ENCODE measurements at regions not wholly inside any gene's neighbourhood (a gene's known extent, or its start where the extent isn't known, plus 50 kb on each side); places are given as distances from the start of the nearest gene placed in this dataset.

- POLR2A ChIA-PET, result no interaction called here
- no peak overlapping the region for H3K27ac Mint-ChIP-seq
Observed at GRCh38 chr5:103435136-103435889, 127.3 kb downstream of the NUDT12 start.

GRCh38 chr5:103434057-103434456, 128.5 kb downstream of the NUDT12 start:
- ATAC-seq (no peak), DNase-seq (no peak)
- Mint-ChIP-seq H3K27me3 (peaks cover 0 to 4% (median 1%) of the 10 kb centered on the region in 5 donors), H3K4me3 (no peak overlapping the region), H3K9me3 (peaks cover 2 to 20% (median 7%) of the 10 kb centered on the region in 9 donors), H3K27ac (no peak overlapping the region), H3K36me3 (no peaks in the 10 kb centered on the region), H3K4me1 (no peaks in the 10 kb centered on the region)
- POLR2A ChIA-PET, result no interaction called here

More at GRCh38 chr5:103435136-103435889, 127.3 kb downstream of the NUDT12 start:
- H3K4me1 Mint-ChIP-seq, result no peaks in the 10 kb centered on the region
- peaks cover 8 to 32% (median 16%) of the 10 kb centered on the region in 9 donors for H3K9me3 Mint-ChIP-seq
- H3K36me3 Mint-ChIP-seq, result peaks cover 0 to 8% (median 0%) of the 10 kb centered on the region in 3 donors
- no peak for DNase-seq
- H3K27me3 Mint-ChIP-seq, result peaks cover 0 to 4% (median 1%) of the 10 kb centered on the region in 5 donors
- H3K4me3 Mint-ChIP-seq, result no peak overlapping the region
- no peak for ATAC-seq

- Mint-ChIP-seq H3K27ac (no peak overlapping the region), H3K4me1 (no peaks in the 10 kb centered on the region), H3K27me3 (peaks cover 0 to 5% (median 4%) of the 10 kb centered on the region in 5 donors), H3K36me3 (no peaks in the 10 kb centered on the region), H3K4me3 (no peak overlapping the region), H3K9me3 (peaks cover 0 to 11% (median 4%) of the 10 kb centered on the region in 9 donors)
- POLR2A ChIA-PET, result no interaction called here
- no peak for ATAC-seq
- DNase-seq, result no peak
Observed at GRCh38 chr5:103433211-103433610, 129.4 kb downstream of the NUDT12 start.

GRCh38 chr5:103428923-103429322, 133.7 kb downstream of the NUDT12 start:
- POLR2A ChIA-PET, result no interaction called here

GRCh38 chr5:103428411-103428871, 134.1 kb downstream of the NUDT12 start:
- POLR2A ChIA-PET, result no interaction called here

More at GRCh38 chr5:103428923-103429322, 133.7 kb downstream of the NUDT12 start:
- no peak overlapping the region for H3K4me3 Mint-ChIP-seq
- peaks cover 0 to 10% (median 5%) of the 10 kb centered on the region in 5 donors for H3K27me3 Mint-ChIP-seq
- H3K9me3 Mint-ChIP-seq, result no peaks in the 10 kb centered on the region
- no peaks in the 10 kb centered on the region for H3K36me3 Mint-ChIP-seq
- H3K27ac Mint-ChIP-seq, result no peak overlapping the region
- no peaks in the 10 kb centered on the region for H3K4me1 Mint-ChIP-seq
- ATAC-seq (no peak), DNase-seq (no peak)

GRCh38 chr5:103427326-103427725, 135.3 kb downstream of the NUDT12 start:
- no peak overlapping the region for H3K27ac Mint-ChIP-seq
- H3K4me3 Mint-ChIP-seq, result no peak overlapping the region
- H3K36me3 Mint-ChIP-seq, result no peaks in the 10 kb centered on the region
- H3K27me3 Mint-ChIP-seq, result peaks cover 3 to 14% (median 6%) of the 10 kb centered on the region in 5 donors
- POLR2A ChIA-PET, result no interaction called here
- no peak for DNase-seq
- no peaks in the 10 kb centered on the region for H3K4me1 Mint-ChIP-seq
- H3K9me3 Mint-ChIP-seq, result no peaks in the 10 kb centered on the region
- no peak for ATAC-seq

More at GRCh38 chr5:103428411-103428871, 134.1 kb downstream of the NUDT12 start:
- DNase-seq, result no peak
- Mint-ChIP-seq H3K4me1 (no peaks in the 10 kb centered on the region), H3K4me3 (no peak overlapping the region), H3K27ac (no peak overlapping the region), H3K27me3 (peaks cover 4 to 12% (median 6%) of the 10 kb centered on the region in 5 donors), H3K9me3 (no peaks in the 10 kb centered on the region), H3K36me3 (no peaks in the 10 kb centered on the region)
- ATAC-seq, result no peak

- no peak for ATAC-seq
- POLR2A ChIA-PET, result no interaction called here
- no peaks in the 10 kb centered on the region for H3K4me1 Mint-ChIP-seq
- H3K27ac Mint-ChIP-seq, result no peak overlapping the region
- H3K4me3 Mint-ChIP-seq, result no peak overlapping the region
- peaks cover 0 to 15% (median 6%) of the 10 kb centered on the region in 5 donors for H3K27me3 Mint-ChIP-seq
- no peak for DNase-seq
- no peaks in the 10 kb centered on the region for H3K9me3 Mint-ChIP-seq
- no peaks in the 10 kb centered on the region for H3K36me3 Mint-ChIP-seq
Observed at GRCh38 chr5:103425686-103426454, 136.7 kb downstream of the NUDT12 start.

- H3K27me3 Mint-ChIP-seq, result peaks cover 0 to 15% (median 6%) of the 10 kb centered on the region in 5 donors
- no peak for ATAC-seq
- no peaks in the 10 kb centered on the region for H3K36me3 Mint-ChIP-seq
- no peaks in the 10 kb centered on the region for H3K9me3 Mint-ChIP-seq
- POLR2A ChIA-PET, result no interaction called here
- no peaks in the 10 kb centered on the region for H3K4me1 Mint-ChIP-seq
- H3K27ac Mint-ChIP-seq, result no peak overlapping the region
- no peak overlapping the region for H3K4me3 Mint-ChIP-seq
- DNase-seq, result no peak
Observed at GRCh38 chr5:103424453-103425205, 138.0 kb downstream of the NUDT12 start.

GRCh38 chr5:103424026-103424425, 138.6 kb downstream of the NUDT12 start:
- Mint-ChIP-seq H3K9me3 (no peaks in the 10 kb centered on the region), H3K4me3 (no peak overlapping the region), H3K4me1 (no peaks in the 10 kb centered on the region), H3K36me3 (no peaks in the 10 kb centered on the region), H3K27me3 (peaks cover 0 to 15% (median 8%) of the 10 kb centered on the region in 5 donors), H3K27ac (no peak overlapping the region)
- ATAC-seq (no peak), DNase-seq (no peak)
- POLR2A ChIA-PET, result no interaction called here

GRCh38 chr5:103422756-103423155, 139.8 kb downstream of the NUDT12 start:
- POLR2A ChIA-PET, result no interaction called here
- H3K27ac Mint-ChIP-seq, result no peak overlapping the region
- ATAC-seq (no peak), DNase-seq (no peak)
- no peaks in the 10 kb centered on the region for H3K36me3 Mint-ChIP-seq
- H3K4me1 Mint-ChIP-seq, result no peaks in the 10 kb centered on the region
- H3K9me3 Mint-ChIP-seq, result no peaks in the 10 kb centered on the region
- peaks cover 2 to 15% (median 12%) of the 10 kb centered on the region in 5 donors for H3K27me3 Mint-ChIP-seq
- no peak overlapping the region for H3K4me3 Mint-ChIP-seq

- no peak overlapping the region for H3K4me3 Mint-ChIP-seq
- no peaks in the 10 kb centered on the region for H3K4me1 Mint-ChIP-seq
- H3K9me3 Mint-ChIP-seq, result no peaks in the 10 kb centered on the region
- ATAC-seq (no peak), DNase-seq (no peak)
- no peak overlapping the region for H3K27ac Mint-ChIP-seq
- H3K27me3 Mint-ChIP-seq, result peaks cover 8 to 42% (median 15%) of the 10 kb centered on the region in 5 donors
- POLR2A ChIA-PET, result no interaction called here
- H3K36me3 Mint-ChIP-seq, result no peaks in the 10 kb centered on the region
Observed at GRCh38 chr5:103414604-103415003, 148.0 kb downstream of the NUDT12 start.

- Mint-ChIP-seq H3K36me3 (no peaks in the 10 kb centered on the region), H3K27ac (no peak overlapping the region), H3K9me3 (no peaks in the 10 kb centered on the region), H3K4me1 (no peaks in the 10 kb centered on the region), H3K27me3 (peaks cover 7 to 29% (median 25%) of the 10 kb centered on the region in 5 donors), H3K4me3 (no peak overlapping the region)
- DNase-seq, result no peak
- no peak for ATAC-seq
- POLR2A ChIA-PET, result no interaction called here
Observed at GRCh38 chr5:103411711-103412110, 150.9 kb downstream of the NUDT12 start.

GRCh38 chr5:103410172-103410571, 151.6 kb downstream of the MACIR start:
- Mint-ChIP-seq H3K4me1 (no peaks in the 10 kb centered on the region), H3K9me3 (no peaks in the 10 kb centered on the region), H3K27ac (no peak overlapping the region), H3K4me3 (no peak overlapping the region), H3K36me3 (no peaks in the 10 kb centered on the region), H3K27me3 (peaks cover 2 to 23% (median 15%) of the 10 kb centered on the region in 5 donors)
- POLR2A ChIA-PET, result no interaction called here
- ATAC-seq (no peak), DNase-seq (no peak)

Measured in naive thymus-derived CD8-positive, alpha-beta T cell (primary cell).